SJCRH30 (cell line): ENCODE measurements at regions not wholly inside any gene's neighbourhood (a gene's known extent, or its start where the extent isn't known, plus 50 kb on each side); places are given as distances from the start of the nearest gene placed in this dataset.

ENCODE experiments used
- DNase-seq, 2 experiments: peaks; one replicate each; pipeline ENCODE4 v3.0.0-alpha.2; 2015 to 2020
- H3K27ac ChIP-seq: fragments of 250-450 bp; sonication (Bioruptor Pico); 2 replicates; pipeline ENCODE4 v1.5.1; 2020; ENCODE audit warnings: mild to moderate bottlenecking, moderate library complexity
- H3K27me3 ChIP-seq: fragments of 250-450 bp; sonication (Bioruptor Pico); 2 replicates; pipeline ENCODE4 v1.5.1; 2020; ENCODE audit warnings: mild to moderate bottlenecking, moderate library complexity
- H3K36me3 ChIP-seq: fragments of 250-450 bp; sonication (Bioruptor Pico); 2 replicates; pipeline ENCODE4 v1.5.1; 2020; ENCODE audit warnings: mild to moderate bottlenecking, moderate library complexity
- H3K4me1 ChIP-seq: fragments of 250-450 bp; sonication (Bioruptor Pico); 2 replicates; pipeline ENCODE4 v1.5.1; 2020; ENCODE audit warnings: mild to moderate bottlenecking, moderate library complexity
- H3K4me3 ChIP-seq: fragments of 250-450 bp; sonication (Bioruptor Pico); 2 replicates; pipeline ENCODE4 v1.5.1; 2020; ENCODE audit warnings: mild to moderate bottlenecking, moderate library complexity
- H3K9me3 ChIP-seq: fragments of 250-450 bp; sonication (Bioruptor Pico); replicated peaks from 2 replicates; pipeline ENCODE4 v1.5.1; 2020; ENCODE audit warnings: mild to moderate bottlenecking, moderate library complexity

- DNase-seq, result no peak
- Histone ChIP-seq H3K9me3 (no peaks in the 10 kb centered on the region), H3K36me3 (no peaks in the 10 kb centered on the region), H3K27ac (no peak overlapping the region), H3K4me1 (peaks cover 22% of the 10 kb centered on the region), H3K4me3 (no peak overlapping the region), H3K27me3 (no peaks in the 10 kb centered on the region)
These were observed 51.9 kb upstream of the SPTBN1 start for GRCh38 chr2:54404270-54404669.

- Histone ChIP-seq H3K4me1 (peaks cover 30% of the 10 kb centered on the region), H3K4me3 (no peak overlapping the region), H3K36me3 (no peaks in the 10 kb centered on the region), H3K9me3 (no peaks in the 10 kb centered on the region), H3K27me3 (no peaks in the 10 kb centered on the region), H3K27ac (no peak overlapping the region)
- no peak for DNase-seq
These were observed 50.1 kb upstream of the SPTBN1 start for GRCh38 chr2:54406031-54406430.
